SKM-1 treated with dmso at 0.1 percent for 144 hours (cell line): ENCODE measurements at regions not wholly inside any gene's neighbourhood (a gene's known extent, or its start where the extent isn't known, plus 50 kb on each side); places are given as distances from the start of the nearest gene placed in this dataset.
"Not testable (repeated sequence)": the region's sequence is repeated elsewhere in the genome, so short reads cannot be mapped to it uniquely, and the experiment has no call there.

Experiments
- DNase-seq: peaks from one replicate; lab custom pipeline; 2025; ENCODE audit not compliant: unreplicated experiment; lab: John Stamatoyannopoulos, UW

- DNase-seq, result no peak
These were observed 157.7 kb downstream of the PAPSS1 start for GRCh38 chr4:107562316-107562715.

DNA sequence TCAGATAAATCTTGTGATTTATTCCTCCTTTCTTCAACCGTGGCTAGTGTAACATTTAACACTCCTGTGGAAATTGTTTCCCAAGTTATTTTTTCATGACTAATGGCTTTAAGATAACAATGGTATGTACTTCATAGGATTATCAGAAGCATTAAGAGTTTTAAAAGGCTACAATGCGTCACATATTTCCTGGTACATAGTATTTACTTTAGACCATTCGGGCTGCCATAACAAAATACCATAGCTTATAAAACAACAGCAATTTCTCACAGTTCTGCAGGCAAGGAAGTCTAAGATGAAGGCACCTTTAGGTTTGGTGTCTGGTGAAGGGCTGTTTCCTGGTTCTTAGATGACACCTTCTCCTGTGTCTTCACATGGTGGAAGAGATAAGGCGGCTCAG lies 158.6 kb downstream of the PAPSS1 start:
- DNase-seq, result no peak

DNA sequence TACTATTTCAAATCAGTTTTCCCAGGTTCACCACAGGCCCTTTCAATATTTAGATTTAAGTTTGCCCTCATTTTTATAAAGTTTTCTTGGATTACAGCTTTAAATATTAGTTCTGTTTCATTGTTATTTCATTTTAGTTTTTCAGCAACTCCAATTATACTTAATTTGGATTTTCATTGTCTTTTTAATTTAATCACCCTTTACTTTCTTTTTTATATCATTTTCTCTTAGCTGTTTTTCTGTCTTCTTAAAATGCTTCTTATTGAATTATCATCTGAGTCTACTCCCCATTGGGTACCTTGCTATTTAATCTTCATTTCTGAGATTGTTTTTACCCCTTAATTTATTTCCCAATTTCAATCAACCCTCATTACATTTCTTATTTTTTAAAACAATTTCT lies 160.4 kb downstream of the PAPSS1 start:
- DNase-seq, result no peak

- DNase-seq, result no peak
These were observed 167.7 kb downstream of the PAPSS1 start for GRCh38 chr4:107552306-107552705.

DNA sequence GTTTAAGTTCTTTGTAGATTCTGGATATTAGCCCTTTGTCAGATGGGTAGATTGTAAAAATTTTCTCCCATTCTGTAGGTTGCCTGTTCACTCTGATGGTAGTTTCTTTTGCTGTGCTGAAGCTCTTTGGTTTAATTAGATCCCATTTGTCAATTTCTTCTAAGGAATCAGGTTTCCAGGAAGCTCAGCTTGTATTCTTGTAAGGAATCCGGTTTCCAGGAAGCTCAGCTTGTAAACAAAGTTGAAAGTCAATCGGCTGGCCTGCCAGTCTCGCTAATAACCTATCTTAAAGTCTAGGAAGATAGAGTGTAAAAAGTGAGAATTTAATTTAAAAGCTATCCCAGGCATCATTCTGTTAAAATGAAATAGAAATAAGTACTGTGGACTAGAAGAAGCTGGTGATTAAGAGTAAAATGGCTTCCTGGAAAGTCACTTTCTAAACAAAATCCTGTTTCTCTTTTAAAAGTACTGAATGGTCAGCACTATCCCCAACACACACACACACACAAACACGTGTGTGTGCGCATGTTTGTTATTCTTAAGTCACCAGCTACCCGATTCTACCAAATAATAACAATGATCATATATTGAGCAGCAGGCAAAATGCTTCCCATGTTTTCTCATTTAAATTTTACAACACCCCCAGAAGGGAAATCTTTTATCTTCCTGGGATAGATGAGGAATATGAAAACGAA lies 171.7 kb downstream of the PAPSS1 start:
- DNase-seq, result no peak

DNA sequence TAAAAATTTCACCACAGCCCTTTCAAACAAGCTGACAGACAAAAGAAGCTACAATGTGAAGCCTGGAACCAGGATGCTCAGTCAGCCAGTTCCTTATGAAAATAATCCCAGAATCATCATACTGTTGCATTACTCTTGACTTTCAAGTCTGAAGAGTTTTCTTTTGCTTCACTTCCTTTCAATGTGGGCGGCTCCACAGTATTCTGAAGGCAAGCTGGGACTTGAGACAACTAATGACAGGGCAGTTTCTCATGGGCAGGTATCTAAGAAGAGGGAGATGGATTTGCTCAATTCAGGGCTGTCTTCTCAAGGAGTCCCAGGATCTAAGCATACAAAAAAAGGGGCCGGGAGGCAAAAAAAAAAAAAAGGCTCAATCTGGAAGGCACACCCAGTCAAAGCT lies 173.4 kb downstream of the PAPSS1 start:
- no peak for DNase-seq

DNA sequence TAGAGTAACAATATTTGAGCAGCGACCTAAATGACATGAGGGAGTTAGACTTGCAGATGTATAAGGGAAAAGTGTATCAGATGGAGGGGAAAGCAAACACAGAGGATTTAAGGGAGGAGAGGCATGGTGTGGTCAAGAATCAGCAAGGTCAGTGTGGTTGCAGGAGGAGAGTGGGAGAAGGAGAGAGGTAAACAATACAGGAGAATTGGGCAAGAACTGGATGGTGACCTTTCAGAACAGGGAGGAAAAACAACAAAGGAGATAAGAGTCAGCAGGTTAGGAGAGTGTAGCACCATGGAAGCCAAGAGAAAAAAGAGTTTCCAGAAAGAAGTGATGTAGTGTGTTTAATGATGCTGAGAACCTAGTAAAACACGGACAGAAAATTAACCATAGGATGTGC lies 178.5 kb downstream of the PAPSS1 start:
- DNase-seq, result no peak

GRCh38 chr4:107531927-107532326 lies 188.1 kb downstream of the PAPSS1 start:
- DNase-seq, result no peak

DNA sequence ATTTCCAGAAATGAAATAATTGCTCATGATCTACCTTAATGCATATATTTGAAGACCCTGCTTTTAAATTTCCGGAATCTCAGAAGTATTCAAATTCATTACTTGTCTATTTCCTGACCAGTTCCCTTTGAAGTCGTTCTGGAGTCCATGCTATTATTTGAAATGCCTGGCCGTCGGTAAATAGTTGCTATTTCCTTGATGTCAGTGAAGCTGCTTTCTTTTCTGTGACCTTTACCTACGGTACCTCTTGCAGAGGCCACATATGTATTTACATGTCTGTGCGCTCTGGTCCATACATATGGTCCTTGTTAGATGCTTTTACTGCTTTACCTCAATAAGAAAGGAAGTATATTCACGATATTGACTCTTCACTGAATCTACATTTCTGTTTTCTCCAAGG lies 199.7 kb downstream of the PAPSS1 start:
- DNase-seq, result no peak

DNA sequence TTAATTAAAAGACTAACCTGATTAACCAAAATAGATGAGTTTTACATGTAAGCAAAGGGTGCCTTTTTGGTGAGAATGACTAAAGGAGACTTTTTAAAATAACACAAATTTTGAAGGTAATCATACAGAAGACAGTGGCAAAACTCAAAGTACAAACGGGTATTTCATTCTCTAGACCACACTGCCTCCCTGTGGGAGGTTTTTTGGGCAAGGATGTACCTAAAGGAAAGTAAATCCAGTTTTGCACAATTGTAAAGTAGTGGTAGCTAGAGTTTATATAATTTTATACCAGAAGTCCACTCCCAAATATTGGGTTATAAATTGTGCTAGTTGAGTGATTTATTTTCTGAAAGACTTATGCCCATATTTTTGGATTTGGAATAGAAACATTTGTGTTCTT lies 201.0 kb downstream of the PAPSS1 start:
- no peak for DNase-seq

DNA sequence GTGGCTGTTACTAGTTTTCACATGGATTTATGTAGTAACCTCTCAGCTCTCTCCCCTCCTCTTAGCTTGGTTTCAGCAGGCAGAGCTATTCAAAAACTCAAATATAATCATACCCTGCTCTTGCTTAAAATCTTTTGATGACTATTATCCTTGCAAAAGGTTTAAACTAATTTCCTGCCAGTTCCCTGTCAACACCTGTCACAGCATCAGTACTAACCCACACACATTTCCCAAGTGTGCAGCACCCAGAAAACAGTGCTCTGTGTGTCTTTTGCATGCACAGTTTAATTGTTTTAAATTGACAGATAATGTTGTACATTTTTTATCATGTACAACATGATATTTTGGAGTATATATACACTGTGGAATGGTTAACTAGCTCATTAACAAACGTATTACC lies 202.0 kb downstream of the PAPSS1 start:
- DNase-seq, result no peak

- no peak for DNase-seq
These were observed 207.5 kb downstream of the PAPSS1 start for GRCh38 chr4:107512549-107512948.

DNA sequence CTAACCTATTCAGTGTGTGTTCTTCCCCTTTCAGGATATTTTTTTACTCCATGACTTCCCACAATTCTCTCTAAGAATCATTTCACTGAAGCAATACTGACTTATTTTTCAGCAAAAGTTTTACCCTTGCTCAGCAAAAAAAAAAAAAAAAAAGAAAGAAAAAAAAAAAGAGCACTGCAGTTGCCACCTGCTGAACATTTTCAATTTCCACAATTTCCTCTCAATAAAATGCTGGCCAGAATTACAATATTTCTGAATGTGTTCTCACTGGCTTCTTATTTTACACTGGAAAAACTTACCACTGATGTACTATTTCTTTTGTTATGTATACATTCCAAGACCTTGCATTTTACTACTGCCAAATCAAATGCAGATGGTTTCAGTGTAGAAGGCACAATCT lies 210.4 kb downstream of the PAPSS1 start:
- no peak for DNase-seq

GRCh38 chr4:107500551-107500950 lies 219.5 kb downstream of the PAPSS1 start:
- no peak for DNase-seq

GRCh38 chr4:107497054-107497453 lies 223.0 kb downstream of the PAPSS1 start:
- no peak for DNase-seq

DNA sequence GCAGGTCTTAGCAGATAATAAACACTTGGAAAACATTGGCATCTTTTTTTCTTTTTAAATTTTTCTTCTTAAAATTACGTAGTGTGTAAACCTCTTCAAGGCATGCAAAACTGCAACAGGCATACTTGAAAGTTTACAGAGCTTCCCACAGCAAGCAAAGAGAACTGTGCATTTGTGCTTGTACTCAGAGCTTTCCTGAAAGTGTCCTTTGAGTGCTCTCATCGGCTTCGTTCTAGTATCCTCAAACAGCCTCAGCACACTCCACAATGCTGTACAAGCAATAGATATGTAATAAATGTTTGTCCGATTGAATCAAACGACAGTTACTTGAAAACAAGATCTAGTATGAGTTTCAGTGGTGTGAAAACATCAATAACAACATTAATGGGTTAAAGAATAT lies 227.5 kb downstream of the PAPSS1 start:
- DNase-seq, result no peak

GRCh38 chr4:107490116-107490515 lies 229.9 kb downstream of the PAPSS1 start:
- no peak for DNase-seq

GRCh38 chr4:107483621-107484020 lies 236.4 kb downstream of the PAPSS1 start:
- DNase-seq, result not testable (repeated sequence)

DNA sequence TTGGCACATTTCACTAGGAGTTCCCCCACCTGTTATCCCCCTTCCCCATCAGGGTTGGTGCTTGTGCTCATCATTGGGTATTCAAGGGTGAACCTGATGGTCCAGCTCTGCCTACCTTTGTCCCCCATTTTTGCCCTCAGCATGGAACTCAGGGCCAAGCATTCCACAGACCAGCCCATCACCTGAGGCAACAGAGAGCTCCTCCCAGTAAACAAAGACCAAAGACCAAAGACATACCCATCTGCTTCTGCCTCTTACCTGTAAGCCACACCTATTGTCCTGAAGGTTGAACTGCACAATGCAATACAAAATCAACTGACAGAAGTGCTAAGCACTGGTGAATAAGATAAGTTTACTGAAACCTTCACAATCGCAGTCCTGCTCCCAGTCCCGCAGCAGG lies 237.5 kb downstream of the PAPSS1 start:
- DNase-seq, result no peak

- DNase-seq, result no peak
These were observed 241.6 kb downstream of the PAPSS1 start for GRCh38 chr4:107478327-107478980.

GRCh38 chr4:107473126-107473525 lies 246.9 kb downstream of the PAPSS1 start:
- DNase-seq, result no peak

DNA sequence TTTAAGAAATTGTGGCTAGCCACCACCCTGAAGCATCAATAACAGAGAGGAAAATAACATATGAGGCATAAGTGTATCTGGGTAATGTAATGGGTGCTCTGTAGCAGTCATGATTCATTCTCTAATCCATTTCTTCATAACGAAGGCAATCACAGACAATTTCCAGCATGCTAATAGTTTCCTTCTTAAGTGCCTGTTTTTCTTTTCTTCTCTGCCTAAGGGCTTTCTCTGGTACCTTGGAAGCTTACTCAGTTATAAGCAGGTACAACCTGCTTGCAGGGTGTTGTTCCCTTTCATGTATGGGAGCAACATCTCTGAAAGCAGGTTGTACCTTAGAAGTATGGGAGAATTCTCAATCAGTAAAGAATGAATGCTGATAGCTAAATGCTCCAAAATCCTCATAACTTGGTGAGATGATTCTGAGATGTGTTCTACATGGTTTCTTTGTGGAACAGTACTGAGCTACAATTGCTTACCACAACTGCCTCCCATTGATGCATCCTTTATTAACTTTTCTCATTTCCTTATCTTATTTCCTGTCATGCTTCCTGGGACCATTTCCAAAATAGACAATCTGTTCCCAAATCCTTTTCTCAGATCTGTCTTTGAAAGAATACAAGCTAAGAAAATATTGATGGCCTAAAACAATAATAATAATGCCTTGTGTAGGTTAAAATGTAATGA lies 247.6 kb downstream of the PAPSS1 start:
- no peak for DNase-seq
